Activated CD4-positive, CD25-positive, alpha-beta regulatory T cell treated with anti-CD3 and anti-CD28 coated beads, Interleukin-2, amount 50 U/mL, for 72 hours (primary cell): ENCODE measurements at regions not wholly inside any gene's neighbourhood (a gene's known extent, or its start where the extent isn't known, plus 50 kb on each side); places are given as distances from the start of the nearest gene placed in this dataset.

Experiments used
- DNase-seq: peaks from one replicate; pipeline ENCODE4 v3.0.0; 2021

GRCh38 chr2:217218269-217219163 is 358.7 kb upstream of the TNP1 start:
- DNase-seq = no peak

GRCh38 chr2:217216982-217217381 is 357.1 kb upstream of the TNP1 start:
- no peak for DNase-seq

- no peak for DNase-seq
Measured at GRCh38 chr2:217216316-217216715, 356.5 kb upstream of the TNP1 start.

- no peak for DNase-seq
Measured at GRCh38 chr2:217215877-217216276, 356.0 kb upstream of the TNP1 start.

- DNase-seq = no peak
Measured at GRCh38 chr2:217208867-217209266, 349.0 kb upstream of the TNP1 start.

- DNase-seq = no peak
Measured at GRCh38 chr2:217207699-217208010, 347.8 kb upstream of the TNP1 start.

GRCh38 chr2:217206907-217207698 is 347.2 kb upstream of the TNP1 start:
- no peak for DNase-seq

- no peak for DNase-seq
Measured at GRCh38 chr2:217206016-217206725, 346.3 kb upstream of the TNP1 start.

GRCh38 chr2:217204358-217204757 is 344.5 kb upstream of the TNP1 start:
- DNase-seq = no peak

GRCh38 chr2:217203086-217203485 is 343.2 kb upstream of the TNP1 start:
- no peak for DNase-seq

- no peak for DNase-seq
Measured at GRCh38 chr2:217199255-217199630, 339.4 kb upstream of the TNP1 start.

- DNase-seq = no peak
Measured at GRCh38 chr2:217195658-217196446, 336.0 kb upstream of the TNP1 start.

- DNase-seq = no peak
Measured at GRCh38 chr2:217195016-217195415, 335.2 kb upstream of the TNP1 start.

- DNase-seq = no peak
Measured at GRCh38 chr2:217193431-217194340, 333.8 kb upstream of the TNP1 start.

- DNase-seq = no peak
Measured at GRCh38 chr2:217192366-217192765, 332.5 kb upstream of the TNP1 start.

GRCh38 chr2:217189747-217190146 is 329.9 kb upstream of the TNP1 start:
- no peak for DNase-seq

- DNase-seq = no peak
Measured at GRCh38 chr2:217189131-217189530, 329.3 kb upstream of the TNP1 start.

- DNase-seq = no peak
Measured at GRCh38 chr2:217186668-217187159, 326.9 kb upstream of the TNP1 start.

- DNase-seq = no peak
Measured at GRCh38 chr2:217186152-217186551, 326.3 kb upstream of the TNP1 start.

- DNase-seq = no peak
Measured at GRCh38 chr2:217185265-217185995, 325.6 kb upstream of the TNP1 start.

- no peak for DNase-seq
Measured at GRCh38 chr2:217184242-217184641, 324.4 kb upstream of the TNP1 start.
